ENCODE measurements at regions not wholly inside any gene's neighbourhood (a gene's known extent, or its start where the extent isn't known, plus 50 kb on each side); places are given as distances from the start of the nearest gene placed in this dataset.

DNA sequence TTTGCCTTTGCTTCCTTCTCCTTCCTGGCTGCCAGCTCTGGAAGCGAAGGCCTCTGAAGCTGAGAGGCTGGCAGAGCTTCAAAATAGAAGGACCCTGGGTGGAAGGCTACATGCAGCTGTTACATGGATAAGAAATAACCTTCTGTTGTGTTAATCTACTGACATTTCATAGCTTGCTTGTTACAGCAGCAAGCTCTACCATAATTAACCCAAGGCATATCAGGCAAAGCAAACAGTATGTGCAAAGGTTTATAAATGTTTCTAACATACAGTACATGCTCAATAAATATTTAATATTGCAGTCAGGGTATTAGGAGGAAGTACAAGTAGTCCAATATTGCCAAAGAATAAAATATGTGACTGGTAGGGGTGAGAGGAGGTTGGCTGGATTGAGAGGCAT is 55.6 kb upstream of the MKLN1 start:
- TF ChIP-seq POLR2AphosphoS5 (IDR thresholded peaks at IDR 0.05; ENCODE audit: low read depth, low read length) (no peak), TAF1 (IDR thresholded peaks at IDR 0.05; ENCODE audit: low read depth, low read length) (no peak), SPI1 (IDR thresholded peaks at IDR 0.05; ENCODE audit: low read depth, low read length) (no peak), POLR2A (IDR thresholded peaks at IDR 0.05; ENCODE audit: low read depth, low read length) (no peak)
